Central memory CD4-positive, alpha-beta T cell (primary cell): ENCODE measurements at regions not wholly inside any gene's neighbourhood (a gene's known extent, or its start where the extent isn't known, plus 50 kb on each side); places are given as distances from the start of the nearest gene placed in this dataset.
A peak's percentile ranks its signal among the peaks of the same experiment; 100 is the strongest.
"Not testable (repeated sequence)": the region's sequence is repeated elsewhere in the genome, so short reads cannot be mapped to it uniquely, and the experiment has no call there.

Source experiments
- DNase-seq: peaks from one replicate; pipeline ENCODE4 v3.0.0; 2022

DNA sequence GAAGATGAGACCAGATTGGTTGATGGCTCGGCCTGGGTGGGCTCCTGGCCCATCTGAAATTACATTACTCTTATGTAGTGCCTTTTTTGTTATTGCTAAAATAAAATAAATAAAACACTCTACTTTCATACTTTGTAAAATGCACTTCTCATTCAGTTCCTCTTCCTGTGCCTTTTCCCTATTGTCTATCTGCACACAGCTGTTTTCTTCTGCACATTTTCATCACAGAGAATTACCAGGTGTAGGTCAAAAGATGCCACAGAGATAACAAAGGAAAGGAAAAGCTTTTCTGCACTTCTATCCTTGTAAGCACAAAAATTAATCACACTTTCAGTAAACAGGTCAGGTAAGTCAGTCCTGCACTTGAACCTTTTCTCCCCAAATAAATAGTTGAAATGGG lies 265.1 kb downstream of the BTG1 start:
- no peak for DNase-seq

DNA sequence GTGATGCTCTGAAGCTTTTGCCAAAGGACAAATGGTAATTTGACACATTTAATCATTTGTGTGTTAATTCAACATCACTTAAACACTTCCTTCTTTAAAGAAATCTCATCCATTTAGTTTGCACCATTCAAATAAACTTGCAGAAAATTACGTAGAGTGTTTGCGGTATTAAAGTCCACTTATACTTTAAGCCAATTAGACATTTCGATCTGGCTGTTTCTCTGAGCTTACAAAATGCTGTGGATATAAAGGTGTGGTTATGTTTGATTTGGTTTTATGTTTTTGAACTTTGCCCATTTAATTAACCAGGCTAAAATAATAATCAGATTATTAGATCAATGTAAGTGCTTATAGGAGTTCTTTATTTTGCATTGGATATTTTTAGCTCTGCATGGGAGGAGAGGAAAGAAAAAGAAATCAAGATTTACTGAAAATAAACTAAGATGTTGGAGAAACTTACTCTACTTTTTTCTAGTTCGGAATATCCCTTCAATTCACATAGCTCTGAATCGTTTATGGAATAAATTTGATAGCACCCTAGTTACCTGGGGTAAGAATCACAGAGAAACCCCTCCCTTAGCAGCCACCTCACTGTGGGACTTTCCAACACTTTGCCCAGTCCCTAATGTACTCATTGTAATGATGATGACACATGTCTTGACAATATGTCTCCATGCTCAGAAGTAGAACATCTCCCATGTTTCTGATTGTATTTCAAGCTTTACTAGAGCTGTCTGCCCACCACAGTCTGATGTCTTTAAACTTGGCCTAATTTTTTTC lies 268.0 kb downstream of the BTG1 start:
- peak; percentile 67 for DNase-seq

DNA sequence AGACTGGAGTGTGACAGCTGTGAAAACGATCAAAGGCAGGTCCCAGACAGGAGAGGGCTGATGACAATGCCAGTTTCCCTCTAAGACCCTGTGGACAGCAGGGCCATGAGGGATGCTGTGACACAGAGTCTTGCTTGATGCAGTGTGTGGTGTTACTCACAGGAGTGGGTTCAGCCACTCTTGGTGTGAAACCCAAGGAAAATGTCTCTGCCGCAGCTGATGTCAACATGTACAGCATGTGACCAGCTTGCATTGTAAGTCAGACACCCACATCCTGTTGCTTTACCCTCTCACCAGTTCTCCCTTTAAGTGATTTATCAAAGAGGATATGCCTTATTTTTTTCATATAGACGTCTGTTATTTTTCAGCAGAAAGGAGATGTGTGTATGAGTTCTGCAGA lies 268.6 kb downstream of the BTG1 start:
- DNase-seq: peak; percentile 96

DNA sequence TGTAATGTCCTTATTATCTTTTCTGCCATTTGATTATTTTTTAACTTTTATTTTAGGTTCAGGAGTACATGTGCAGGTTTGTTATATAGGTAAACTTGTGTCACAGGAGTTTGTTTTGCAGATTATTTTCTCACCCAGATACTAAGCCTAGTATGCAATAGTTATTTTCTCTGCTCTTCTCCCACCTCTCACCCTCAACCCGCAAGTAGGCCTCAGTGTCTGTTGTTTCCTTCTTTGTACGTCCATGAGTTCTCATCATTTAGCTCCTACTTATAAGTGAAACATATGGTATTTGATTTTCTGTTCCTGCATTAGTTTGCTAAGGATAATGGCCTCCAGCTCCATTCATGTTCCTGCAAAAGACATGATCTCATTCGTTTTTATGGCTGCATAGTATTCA lies 270.0 kb downstream of the BTG1 start:
- not testable (repeated sequence) for DNase-seq

DNA sequence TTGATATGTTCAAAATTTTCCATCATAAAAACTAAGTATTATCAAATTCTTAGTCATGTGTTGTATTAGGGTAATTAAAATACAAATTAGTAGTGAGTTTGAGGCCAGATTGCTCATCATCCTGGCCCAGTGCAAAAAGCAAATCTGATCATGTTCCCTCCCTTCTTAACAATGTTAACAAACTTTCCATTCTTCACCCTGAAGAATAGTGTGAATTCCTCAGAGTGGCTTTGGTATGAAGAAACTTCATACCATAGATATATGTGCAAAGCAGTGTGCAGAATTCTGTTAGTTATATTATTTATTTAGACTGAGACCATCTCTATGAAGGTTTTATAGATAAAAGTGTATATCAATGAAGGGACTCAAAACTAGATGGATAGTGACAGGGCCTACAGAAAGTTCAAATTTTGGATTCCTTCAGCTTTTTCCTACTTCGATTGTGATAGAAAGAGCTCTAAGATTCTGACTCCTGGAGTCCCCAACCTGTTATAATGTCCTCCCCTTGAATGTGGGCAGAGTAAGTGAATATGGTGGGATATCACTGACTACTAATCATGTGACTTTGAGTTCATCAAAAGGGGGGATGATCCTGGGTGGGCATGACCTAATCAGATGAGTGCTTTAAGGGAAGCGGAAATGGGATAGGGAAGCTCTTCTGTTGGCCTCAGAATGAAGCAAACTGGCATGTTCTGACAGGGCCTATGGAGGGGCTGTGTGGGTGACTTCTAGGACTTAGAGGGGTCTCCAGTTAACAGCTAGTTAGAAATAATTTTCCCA lies 271.4 kb downstream of the BTG1 start:
- DNase-seq: no peak

DNA sequence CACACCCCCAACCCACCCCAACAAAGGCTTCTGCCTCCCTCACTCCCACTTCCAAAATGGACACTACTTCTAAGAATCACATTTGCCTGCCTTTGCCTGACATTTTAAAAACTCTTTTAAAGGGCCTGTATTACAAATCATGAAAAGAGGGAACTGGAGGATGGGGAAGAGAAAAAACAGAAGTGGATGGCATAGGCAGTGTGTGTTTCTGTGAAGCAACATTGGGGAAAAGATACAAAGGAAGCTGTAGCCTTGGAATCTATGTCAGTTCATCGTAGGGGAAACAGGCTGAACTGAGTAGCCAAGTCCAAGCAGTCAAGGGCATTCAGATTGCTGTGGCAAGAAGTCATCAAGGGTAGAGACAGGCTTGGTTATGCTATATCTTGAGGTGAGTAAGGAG lies 273.9 kb downstream of the BTG1 start:
- no peak for DNase-seq

DNA sequence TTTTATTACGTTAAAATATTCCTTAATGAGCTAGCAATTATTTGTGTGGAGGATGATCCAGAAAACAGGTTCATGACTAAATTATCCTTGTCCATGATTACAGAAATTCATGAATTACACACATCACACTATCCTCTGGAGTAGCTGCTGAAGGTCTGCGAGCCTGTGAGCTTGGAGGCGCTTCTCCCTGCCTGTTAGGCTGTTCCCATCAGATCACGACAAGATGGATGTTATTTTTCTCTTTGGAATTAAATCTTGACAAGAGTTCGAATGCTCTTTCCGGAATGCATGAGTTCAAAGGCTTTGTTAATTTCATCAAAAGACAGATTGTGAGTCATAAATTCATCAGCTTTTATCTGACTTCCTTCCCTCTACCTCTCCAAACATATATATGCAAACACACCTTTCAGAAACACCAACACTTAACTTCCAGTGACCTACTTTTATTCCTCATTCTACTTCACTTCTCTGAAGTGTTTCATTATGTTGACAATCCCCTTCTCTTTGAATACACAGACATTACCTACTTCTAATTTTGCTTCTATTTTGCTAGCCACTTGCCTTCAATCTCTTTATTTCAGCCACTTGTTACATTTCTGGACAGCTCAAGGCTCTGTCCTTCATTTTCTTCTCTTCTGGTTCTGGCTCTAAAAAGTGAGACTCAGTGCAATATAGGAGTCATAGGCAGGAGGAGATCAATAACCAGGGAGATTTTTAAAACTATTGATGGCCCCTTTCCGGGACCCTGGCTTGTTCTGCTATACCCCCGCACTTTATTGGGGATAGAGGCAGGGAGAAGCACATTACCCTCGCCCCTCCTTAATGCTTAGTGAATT lies 274.6 kb downstream of the BTG1 start:
- DNase-seq: peak; percentile 73

DNA sequence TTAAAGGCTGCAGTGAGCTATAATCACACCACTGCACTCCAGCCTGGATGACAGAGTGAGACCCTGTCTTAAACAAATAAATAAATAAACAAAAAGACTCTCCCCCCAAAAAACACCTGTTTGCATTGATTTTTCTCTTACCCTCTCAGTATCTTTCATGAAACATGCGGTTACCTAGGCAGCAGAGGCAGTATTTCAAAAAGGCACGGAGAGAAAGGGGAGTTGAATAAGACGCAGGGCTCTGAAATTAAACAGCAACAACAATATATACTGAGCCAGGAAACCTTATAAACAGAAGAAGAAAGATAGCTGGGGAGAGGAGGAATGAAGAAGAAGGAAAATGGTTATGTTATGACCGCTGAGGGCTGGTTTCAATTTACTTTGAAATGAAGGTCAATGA lies 277.6 kb downstream of the BTG1 start:
- no peak for DNase-seq

DNA sequence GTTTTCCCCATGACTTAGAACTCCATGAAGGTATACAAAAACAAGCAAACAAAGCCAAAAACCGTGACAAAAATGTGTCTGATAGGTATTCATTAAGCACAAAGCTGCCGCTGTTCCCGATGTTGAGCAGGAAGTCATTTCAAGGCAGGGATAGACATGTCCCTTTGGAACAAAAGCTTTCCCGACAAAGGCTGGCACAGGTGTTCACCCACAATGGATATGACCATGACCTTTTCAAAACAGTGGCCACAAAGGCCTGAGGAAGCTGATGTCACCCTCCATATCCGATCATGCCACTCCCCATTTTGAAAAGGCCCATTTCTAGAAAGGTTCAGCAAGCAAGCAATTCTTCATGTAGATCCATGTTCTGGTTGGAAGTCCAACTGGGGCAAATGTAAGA lies 279.1 kb downstream of the BTG1 start:
- DNase-seq: no peak

DNA sequence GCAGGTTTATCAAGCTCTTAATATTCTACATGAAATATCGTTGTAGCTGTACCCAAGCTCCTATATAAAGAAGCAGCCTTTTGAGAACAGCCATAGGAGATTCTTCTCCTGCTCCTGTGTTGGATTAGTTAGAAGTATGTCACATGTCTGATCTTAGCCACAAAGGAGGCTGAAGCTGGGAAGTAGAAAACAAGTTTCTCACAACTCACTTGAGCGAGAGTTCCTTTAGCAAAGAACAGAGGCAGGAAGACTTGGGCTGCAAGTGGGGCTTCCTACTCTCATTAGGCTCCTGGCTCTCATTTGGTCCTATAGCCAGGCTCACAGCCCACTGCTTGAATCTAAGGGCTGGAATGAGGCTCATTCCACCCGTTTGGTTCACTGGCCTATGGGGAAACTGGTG lies 281.9 kb downstream of the BTG1 start:
- no peak for DNase-seq

DNA sequence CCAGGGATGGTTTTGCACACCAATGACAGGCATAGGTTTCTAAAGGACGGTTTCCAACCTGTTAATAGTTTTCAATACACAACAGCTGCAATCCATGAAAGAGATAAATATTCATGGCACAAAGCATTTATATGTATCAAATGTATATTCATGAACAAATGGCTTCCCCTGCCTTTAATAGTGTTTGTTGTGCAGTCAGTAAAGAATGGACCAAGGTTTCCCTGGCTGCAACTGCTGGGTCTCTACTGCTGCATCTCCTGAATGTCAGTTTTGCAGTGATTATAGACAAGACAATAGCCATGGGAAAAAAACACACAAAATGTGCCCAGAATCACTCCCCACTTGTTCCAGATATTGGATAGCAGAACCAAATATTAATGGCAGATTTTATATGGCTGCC lies 284.1 kb downstream of the BTG1 start:
- DNase-seq: no peak

DNA sequence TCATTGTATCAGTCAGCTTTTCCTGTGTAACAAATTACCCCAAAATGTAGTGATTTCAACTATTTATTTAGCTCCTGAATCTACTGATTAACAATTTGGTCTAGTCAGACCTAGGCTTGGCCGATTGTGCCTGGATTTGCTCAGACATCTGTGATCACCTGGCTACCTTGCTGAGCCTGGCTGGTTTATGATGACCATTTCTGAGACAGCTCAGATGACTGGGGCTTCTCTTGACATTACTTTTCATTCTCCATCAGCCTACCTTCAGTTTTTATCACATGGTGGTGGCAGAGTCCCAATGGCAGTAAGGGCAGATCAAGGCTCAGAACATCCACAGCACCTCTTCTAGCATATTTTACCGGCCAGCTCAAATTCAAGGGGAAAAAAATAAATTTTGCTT lies 286.3 kb downstream of the BTG1 start:
- no peak for DNase-seq

DNA sequence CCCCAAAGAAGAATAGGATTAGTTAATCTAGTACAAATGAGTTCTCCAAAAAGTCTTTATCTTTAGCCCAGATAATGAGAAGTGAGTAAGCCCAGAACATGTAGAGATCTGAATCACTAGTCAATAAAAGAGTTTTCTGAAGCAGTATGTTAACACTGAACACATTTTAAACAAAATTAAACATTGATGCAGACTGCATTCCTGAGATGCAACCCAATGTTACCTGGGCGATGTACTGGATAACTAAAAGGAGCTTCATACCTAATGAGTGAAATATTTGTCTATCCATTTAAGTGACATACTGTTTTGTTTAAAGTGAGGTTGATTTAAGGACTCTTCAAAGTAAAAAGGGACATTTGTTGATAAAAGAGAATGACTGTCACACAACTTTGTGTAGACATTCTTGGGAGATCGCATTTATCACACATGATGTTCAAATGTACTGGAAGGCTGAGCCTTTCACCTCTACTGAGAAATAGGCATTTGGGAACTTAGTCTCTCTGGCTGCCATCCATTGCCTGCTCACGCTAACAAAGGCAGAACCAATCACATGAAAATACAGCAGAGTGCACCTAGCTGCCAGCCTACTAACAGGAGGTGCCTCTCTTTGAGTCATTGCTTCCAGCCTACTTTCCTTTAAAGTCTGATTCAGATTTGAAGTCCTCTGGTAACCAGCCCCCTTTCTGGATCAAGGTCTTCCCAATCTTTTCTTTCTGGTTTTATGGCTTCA lies 287.7 kb downstream of the BTG1 start:
- no peak for DNase-seq

DNA sequence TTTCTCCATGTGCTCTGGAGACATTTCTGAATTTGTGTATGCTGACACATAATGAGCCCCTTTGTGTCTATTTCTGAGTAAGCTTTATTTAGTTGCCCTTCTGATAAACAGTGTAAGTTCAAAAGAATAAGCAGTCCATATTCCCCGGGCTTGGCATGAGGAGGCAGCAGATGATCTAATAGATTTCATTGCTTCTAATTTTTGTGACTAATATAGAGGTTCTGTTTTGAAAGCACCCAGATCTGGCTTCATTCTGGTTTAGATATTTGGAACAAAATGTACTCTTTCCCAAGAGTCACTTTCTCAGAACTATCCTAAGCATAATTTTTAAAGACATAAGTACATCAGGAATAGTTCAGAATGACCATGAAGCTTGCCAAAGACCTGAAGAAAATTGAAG lies 290.9 kb downstream of the BTG1 start:
- no peak for DNase-seq

DNA sequence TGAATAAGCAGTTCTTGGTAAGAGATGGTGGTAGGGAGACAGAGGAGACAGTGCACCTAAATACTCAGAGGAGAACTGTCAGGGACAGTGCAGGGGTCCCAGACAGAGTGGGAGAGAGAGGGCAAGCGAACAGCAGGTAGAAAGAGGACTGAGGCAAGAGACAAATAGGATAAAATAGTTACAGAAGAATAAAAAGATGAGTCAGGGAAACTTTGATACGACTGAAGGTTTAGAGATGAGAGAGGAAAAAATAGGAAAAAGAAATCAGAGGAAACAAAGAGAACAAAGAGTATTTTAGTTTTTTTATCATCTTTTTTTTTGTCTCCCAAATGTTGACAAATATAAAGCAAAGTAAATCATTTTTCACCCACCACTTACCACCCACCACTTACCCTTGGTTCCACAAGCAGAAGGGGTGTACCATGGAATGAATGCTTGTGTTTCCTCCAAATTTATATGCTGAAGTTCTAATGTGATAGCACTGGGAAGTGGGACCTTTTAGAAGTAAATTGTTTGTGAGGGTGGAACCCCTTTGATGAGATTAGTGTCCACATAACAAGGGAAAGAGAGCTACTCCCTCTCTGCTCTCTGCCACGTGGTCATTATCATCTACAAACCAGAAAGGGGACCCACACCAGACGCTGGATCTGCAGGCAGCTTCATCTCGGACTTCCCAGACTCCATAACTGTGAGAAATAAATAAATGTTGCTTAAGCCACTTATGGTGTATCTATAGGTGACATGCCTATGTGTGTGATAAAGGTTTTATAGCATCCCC lies 292.1 kb downstream of the BTG1 start:
- DNase-seq: no peak

DNA sequence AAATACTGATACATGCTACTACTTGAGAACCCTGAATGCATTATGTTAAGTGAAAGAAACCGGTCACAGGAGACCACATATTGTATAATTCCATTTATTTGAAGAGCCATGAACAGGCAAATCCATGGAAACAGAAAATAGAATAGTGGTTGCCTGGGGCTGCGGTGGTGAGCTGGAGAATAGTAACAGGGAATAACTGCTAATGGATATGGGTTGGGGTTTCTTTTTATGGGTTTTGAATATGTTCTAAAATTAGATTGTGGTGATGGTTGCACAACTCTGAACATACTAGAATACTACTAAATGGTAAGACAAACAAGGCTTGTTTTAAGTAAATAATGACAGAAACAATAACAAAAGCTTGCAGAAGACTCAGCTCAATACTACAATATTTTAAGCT lies 293.0 kb downstream of the BTG1 start:
- DNase-seq: no peak

DNA sequence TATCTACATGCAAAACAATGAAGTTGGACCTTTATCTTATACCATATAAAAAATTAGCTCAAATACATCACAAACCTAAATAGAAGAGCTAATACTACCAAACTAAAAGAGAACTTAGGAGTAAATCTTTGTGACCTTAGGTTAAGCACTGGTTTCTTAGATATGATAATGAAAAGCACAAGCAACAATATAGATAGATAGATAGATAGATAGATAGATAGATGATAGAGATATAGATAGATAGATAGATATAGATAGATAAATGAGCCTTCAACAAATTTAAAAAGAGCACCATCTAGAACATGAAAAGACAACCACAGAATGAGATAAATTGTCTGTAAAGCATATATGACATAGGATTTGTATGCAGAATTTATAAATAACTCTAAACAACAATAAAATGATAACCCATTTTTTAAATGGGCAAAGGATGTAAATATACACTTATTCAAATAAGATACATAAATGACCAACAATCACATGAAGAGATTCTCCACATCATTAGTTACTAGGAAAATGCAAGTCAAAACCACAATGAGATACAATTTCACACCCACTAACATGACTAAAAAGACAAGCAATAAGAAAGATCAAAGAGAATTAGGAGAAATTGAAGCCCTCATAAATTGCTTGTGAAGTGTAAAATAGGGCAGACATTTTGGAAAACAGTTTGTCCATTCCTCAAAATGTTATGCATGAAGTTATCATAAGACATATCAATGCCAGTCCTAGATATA lies 293.7 kb downstream of the BTG1 start:
- no peak for DNase-seq

DNA sequence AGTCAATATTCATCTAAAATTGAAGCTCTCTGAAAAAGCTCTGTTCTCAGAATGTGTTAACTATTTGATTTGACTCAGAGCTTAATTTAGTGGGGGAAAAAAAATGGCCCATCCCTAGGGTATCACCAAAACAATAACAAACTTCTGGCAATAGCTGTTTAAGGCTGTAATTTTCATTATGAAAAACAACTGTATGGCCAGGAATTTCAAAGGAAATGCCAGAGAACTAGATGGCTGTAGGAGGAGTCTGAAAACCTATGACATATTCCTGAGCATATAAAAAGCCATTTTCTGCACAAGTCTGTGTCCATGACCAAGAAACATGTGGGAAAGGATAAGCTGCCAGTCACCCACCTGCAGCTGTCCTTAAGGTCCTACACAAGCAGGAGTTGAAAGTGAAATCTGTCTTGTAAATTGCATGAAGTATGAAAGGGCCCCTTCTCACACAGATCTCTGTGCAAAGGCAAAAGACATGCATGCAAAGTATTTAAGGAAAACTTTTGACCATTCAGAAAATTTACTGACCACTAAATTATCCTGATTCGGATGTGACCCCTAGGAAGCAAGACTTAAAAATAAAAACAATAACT lies 299.1 kb downstream of the BTG1 start:
- no peak for DNase-seq

DNA sequence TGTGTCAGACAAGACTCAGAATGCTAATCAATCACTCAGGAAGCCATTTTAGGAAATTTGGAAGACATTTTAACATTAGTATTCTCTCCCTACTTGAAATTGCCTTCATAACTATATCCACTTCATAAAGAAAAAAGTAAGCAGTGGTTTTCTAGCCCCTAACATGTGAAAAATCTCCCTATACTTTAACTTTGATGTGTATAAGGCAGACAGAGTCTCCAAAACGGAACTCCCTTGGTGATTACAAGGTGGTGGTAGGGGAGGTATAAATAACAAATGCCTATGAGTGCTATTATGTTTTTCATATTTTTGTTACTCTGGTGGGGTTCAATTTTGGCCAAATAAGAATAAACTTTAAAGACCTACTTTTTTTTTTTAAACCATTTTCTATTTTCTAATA lies 300.3 kb downstream of the BTG1 start:
- DNase-seq: no peak

DNA sequence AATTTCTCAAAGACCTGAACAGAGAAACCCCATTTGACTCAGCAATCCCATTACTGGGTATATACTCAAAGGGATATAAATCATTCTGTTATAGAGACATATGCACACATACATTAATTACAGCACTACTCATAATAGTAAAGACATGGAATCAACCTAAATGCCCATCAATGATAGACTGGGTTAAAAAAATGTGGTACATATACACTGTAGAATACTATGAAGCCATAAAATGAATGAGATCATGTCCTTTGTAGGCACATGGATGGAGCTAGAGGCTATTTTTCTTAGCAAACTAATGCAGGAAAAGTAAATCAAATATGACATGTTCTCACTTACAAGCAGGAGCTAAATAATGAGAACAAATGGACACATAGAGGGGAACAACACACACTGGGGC lies 303.8 kb downstream of the BTG1 start:
- DNase-seq: no peak

DNA sequence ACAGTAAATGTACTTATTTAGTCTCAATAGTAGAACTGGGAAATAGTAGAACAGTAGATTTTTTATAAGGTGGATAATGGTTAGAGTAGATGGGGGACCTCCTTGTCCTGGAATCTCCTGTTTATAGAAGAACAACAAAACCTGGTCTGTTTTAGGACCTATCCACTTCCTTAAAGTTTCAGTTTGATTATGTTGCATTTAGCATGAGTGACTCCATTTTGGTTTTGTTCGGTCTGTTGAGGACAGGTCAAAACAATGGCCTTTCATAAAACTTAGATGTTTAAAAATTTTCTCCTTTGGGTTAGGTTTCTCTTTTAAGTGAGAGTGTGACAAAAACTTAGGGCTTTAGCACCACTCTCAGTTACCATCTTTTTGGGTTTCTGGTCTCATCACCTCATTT lies 308.9 kb downstream of the BTG1 start:
- no peak for DNase-seq
